HG03432 (cell line): ENCODE measurements at regions not wholly inside any gene's neighbourhood (a gene's known extent, or its start where the extent isn't known, plus 50 kb on each side); places are given as distances from the start of the nearest gene placed in this dataset.
"Not testable (repeated sequence)": the region's sequence is repeated elsewhere in the genome, so short reads cannot be mapped to it uniquely, and the experiment has no call there.

Source experiments
- ATAC-seq: cut with Tn5 transposase; IDR thresholded peaks from one replicate; pipeline ENCODE4 v1.9.1; 2021; ENCODE audit warnings: mild to moderate bottlenecking, moderate library complexity; ENCODE audit not compliant: unreplicated experiment

DNA sequence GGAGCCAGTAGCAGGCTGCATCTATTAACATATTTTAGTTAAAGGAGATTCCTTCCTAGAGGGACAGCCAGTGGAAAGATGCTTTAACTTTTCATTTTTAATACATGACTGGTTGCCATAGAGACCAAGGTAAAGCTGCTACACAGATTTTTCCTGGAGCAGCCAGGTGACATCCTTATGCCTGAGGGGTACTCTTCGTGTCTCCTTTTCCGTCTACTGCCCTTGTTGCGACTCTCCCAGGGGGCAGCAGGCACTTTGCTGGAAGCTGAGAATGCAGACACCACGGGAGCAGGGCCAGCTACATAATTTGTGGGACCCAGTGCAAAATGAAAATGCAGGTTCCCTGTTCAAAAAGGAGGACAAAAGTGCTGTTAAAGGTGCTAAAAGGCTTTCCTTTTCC, 340.4 kb downstream of the CEP170 start:
- ATAC-seq = not testable (repeated sequence)

DNA sequence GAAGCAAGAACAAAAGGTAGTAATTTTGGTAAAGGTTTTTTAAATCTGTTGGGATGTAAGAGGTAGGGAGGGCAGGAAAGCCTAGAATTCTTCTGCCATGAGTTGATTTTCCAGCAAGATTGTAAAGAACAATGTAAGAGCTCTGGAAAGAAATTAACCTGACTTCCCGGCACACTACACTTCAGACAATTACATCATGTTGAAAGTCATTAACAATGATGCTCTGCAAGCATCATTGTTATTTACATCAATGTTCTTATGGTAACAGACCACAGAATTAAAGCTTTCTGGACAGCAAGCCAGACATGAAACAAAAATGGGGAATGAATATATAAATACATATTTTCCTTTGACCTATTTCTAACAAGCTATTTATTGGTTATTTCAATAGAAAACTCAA, 342.2 kb downstream of the CEP170 start:
- not testable (repeated sequence) for ATAC-seq

DNA sequence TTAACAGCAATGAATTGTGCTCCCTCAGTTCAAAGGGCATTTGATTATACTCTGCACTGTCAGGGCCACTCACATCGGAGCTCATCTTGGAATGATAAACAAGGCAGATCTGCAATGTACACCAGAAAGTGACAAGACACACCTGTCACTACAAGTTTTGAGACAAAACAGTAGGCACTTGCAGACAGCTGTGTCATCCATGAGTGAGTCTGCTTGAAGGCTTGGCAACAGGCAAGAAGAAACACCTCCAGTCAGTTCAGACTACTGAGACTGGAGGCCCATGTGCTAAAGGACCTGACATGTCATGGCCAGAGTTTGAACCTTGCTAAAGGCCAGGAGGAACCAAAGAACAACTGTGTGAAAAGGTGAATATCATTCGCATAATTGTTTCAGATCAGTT, 354.5 kb downstream of the CEP170 start:
- ATAC-seq = peak; percentile 60

DNA sequence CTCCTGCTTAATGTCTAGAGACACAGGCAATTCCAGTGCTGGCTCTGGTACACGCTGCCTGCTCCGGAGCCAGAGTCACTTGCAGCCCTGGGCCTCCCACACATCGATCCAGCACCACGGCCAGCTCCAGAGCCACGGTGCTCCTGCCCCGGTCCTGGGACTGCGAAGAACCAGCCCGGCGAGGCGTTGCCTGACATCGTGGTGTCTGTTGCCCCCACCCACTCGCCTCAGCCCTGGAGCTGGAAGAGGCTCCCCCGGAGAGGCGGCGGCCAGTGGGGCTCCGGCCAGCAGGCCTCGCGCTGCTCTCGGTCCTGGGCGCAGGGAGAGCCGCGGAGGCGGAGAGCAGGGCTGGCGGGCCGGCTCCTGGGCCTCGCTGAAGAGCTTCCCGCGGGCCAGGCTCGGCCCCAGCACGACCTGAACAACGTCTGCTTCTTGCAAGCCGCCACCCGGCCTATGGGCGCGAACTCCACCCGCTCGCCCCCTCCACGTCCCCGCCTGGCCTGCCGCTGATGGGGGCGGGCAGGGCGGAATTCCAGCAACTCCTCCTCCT, 364.8 kb downstream of the CEP170 start:
- ATAC-seq = no peak

DNA sequence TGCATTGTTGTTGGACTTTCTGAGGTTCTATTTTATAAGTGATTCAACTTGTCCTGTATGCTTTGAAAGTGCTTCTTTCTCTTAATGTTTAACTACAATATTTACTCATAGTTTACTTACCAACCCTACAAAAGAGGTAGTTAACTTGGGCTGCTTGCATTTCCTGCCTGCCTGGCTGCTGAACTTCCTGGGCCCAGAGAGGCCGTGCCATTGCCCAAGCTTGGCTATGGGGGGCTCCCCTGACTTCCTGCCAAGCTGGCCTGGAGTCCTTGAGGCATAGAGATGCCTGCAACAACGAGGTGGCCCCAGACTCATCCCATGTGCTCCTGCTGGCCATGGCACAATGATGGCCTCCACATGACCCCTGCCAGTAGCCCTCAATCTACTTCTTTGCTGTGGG, 361.6 kb upstream of the PLD5 start:
- peak; percentile 90 for ATAC-seq

DNA sequence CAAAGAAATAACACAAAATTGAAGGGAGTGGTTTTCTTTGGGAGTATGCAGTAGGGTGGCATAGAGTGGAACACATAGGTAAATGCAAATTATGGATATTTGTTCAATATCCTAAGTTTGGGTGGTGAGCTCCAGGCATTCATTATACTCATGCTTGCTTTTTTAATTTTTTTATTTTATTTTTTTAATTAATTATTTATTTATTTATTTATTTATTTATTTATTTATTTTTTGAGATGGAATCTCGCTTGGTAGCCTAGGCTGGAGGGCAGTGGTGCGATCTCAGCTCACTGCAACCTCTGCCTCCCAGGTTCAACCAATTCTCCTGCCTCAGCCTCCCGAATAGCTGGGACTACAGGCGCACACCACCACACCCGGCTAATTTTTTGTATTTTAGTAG, 355.5 kb upstream of the PLD5 start:
- not testable (repeated sequence) for ATAC-seq

DNA sequence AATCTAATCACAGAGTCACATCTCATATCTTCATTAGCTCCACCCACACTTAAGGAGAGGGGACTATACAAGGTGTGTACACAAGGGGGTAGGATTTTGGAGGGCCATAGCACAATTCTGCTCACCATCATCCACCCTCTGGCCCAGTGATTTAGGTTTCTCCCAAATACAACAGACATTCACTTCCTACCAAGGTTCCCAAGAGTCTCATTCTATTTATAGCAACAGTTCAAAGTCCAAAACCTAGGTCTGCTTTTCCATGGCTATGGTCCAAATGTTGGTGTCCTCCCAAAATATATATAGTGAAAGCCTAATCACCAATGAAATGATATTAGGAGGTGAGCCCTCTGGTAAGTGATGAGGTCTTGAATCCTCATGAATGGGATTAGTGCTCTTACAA, 353.2 kb upstream of the PLD5 start:
- no peak for ATAC-seq

DNA sequence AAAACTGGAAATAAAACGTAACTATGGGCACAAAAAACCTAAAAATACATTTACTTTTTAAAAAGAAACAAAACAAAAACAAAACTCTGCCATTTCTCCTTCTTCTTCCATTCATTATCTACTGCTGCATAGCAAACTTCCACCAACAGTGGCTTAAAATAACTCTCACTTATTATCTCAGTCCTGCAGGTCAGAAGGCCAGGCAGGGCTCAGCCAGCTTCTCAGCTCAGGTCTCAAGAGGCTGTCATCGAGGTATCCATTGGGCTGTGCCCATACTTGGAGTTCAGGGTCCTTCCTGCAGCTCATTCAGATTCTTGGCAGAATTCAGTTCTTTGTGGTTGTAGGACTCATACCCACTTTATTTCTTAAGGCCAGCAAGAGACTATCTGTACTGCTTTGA, 352.7 kb upstream of the PLD5 start:
- ATAC-seq = no peak

DNA sequence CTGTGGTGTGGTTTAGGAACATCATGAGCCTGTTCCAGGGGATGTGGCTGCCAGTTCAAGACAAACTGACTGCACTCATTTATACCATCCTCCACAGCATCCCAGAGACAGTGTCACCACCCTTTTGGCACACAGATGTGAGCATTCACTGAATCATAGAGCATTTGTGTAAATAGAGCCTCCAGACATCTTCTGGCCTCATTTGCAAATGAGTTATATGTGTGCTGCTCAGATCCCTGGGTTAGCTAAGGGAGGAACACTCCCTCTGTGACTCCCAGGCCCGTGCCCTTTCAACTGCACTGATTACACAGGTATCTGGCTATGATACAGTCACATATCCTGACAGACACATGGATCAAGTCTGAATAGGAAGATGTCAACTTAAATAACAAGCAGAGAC, 351.5 kb upstream of the PLD5 start:
- ATAC-seq = no peak

DNA sequence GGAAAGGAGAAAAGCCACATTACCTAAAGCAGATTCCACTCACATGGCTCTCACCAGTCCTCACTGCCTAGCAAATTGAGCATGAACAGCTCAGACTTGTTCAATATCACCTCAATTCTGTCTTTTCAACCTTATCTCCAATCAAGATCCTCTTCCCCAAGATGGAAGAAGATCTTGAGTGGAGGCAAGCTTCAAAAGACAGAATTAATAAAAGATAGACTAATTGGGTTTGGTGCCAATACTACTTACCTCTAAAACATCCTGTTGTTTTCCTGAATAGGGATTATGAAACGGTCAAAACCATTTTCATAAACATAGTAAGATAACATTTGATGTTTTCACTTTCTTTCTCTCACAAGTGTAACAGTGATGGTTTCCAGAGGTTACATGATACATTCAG, 349.2 kb upstream of the PLD5 start:
- no peak for ATAC-seq

DNA sequence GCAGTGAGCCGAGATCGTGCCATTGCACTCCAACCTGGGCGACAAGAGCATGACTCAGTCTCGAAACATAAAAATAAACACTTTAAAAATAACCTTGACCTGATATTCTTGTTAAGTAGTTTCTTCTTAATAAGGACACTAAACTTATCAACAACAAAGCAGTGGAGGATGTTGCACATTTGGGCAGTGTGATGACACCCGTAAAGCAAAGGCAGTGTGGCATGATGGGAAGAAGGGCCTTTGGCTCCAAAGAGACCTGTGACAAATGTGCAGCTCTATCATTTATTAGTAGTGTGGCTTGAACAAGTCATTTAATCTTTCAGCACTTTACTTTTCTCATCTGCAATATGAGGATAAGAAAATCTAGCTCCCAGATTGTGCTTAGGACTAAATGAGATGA, 348.0 kb upstream of the PLD5 start:
- ATAC-seq = no peak

DNA sequence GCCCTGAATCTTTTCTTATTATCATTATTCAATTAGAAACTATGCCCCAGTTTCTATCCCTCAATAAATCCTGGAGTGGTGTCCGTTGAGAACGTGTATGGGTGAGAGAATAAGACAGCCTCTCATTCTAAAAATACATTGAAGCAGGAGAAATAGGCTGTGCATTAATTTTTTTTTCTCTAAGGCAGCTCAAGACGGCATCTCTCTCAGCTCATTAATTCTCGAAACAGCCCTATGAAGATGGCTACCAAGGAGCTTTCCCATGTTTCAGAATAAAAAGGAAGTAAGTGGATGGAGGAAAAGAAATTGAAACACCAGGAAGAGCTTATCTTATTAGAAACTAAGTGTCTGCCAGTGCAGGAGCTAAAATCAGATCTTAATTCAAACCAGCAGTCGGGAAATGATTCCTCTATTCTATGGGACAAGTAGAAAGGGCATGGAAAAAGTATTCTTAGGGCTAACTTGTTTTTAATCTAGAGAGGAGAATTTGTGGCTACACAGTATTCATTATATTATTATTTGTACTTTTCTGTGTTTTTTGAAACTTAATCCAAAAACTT, 347.1 kb upstream of the PLD5 start:
- ATAC-seq = no peak

DNA sequence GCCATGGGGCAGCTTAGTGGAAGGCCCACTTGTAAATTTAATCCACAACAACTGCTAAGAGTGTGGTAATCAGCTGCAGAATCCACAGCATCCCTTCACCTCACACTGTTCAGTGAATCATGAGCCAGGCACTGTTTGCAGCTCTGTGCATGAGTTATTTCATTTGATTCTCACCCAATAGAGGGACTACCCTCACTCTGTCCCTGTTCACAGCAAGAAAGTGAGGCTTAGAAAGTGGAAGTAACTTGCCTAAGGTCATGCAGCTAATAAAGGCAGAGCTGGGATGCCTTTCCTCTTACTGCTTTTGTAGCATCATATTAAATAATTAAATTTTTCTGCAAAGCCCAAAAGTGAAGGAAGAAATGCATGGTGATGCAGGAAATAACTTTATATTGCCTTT, 346.5 kb upstream of the PLD5 start:
- ATAC-seq = peak; percentile 59

DNA sequence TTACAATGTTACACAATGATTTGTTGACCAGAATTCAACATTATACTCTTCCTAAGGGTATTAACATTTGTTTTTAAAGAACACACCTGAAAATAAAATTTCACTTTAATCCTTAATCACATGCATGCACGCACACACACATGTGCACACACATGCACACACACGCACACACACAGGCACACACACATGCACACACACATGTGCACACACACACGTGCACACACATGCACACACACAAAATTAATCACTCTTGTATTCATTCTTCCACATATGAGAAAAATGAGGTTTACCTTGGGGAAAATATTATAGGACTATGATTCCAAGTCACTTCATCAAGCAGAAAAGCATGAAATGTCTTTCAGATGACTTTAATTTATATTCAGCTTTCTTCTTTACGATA, 331.8 kb upstream of the PLD5 start:
- ATAC-seq = no peak

DNA sequence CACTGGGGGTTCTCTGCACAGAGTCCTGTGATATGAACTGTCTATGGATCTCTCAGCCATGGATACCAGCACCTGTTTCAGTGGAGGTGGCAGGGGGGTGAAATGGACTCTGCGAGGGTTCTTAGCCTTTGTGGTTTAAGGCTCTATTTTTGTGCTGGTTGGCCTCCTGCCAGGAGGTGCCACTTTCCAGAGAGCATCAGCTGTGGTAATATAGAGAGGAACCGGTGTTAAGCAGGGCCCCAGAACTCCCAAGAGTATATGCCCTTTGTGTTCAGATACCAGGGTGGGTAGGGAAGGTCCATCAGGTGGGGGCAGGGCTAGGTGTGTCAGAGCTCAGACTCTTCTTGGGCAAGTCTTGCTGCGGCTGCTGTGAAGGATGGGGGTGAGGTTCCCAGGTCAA, 330.0 kb upstream of the PLD5 start:
- ATAC-seq = no peak

DNA sequence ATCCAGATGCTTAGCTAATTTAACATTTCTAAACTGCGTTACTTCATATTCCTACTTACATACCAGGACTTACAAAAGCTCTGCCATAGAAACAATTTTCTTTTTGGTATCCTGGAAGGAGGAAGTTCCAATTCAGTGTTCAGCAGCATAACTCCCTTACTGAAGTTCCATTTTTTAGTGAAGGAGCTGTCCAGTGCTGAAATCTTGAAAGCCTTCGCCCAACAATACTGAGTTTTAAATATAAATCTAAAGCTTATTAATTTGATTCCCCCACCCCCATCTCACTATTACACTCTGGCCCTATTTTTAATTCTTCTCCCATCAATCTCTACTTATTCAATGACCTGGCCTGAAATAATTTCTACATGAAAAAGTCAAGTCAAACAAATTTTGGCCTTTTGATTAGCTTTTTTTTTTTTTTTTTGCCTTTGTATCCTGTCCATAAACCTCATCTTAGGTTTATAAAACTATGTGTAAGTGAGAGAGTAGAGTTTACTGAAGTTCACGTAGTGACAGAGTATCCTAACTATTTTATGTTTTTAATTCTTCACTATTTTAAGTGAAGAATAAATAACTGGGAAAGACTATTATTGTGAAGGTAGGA, 323.0 kb upstream of the PLD5 start:
- no peak for ATAC-seq

DNA sequence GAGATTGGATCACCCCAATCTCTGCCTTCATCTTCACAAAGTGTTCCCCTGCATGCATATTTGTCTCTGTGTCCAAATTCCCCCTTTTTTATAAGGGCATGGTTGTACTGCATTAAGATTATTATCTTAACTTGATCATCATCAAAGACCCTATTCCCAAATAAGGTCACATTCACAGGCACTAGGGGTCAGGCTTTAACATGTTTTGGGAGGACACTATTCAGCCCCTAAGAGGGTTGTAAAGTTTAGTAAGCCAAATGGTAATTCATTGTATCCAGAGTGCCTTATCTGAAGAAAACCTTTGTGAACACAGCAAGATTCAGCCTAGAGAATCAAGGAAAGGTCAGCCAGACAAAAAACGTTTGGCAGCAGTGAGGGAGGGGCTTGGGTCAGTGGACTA, 317.6 kb upstream of the PLD5 start:
- ATAC-seq = no peak

DNA sequence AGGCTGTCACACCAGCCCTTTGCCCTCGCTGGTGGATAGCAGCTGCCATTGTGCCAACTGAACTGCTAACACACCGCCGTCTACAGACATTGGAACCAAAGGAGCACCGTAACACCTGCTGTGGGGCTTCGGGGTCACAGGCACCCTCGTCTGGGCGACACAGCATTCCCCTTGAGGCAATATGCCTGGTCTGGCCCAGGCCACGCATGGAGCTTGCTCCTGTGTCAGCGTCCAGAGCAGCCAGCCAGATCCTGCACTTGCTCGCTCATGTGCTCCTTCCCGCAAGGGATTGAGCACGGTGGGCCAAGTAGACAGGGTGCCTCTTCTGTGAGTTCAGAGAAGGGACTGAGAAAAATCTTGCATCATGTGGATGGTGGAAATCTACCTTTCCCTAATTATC, 314.6 kb upstream of the PLD5 start:
- ATAC-seq = no peak

DNA sequence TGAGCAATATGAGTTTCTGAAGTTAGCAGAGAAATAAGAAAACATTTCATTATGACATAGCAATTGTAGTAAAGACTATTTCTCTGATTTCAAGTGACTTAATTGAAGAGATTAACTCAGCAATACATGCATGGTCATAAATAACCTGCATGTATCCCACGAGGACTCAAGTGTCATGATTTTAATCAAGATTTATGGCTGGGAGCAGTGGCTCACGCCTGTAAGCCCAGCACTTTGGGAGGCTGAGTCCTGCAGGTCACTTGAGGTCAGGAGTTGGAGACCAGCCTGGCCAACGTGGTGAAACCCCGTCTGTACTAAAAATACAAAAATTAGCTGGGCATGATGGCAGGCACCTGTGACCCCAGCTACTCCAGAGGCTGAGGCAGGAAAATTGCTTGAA, 311.9 kb upstream of the PLD5 start:
- no peak for ATAC-seq

DNA sequence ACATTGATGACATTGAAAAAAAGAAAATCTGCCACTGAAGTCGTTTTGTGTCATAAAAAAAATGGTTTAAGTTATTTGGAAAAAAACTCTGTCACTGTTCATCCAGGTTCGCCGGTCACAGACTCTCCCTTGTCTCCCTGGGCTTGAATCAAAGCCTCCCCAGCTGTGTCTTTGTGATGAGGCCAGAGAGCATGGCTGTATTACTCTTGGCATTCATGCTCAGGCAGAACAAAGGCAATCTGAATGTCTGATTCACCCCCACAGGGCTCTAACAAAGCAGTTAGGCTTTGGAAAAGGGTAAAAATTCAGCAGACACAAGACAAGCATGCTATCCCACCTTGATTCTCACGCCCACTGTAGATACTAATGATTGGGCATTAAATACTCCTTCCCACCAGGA, 304.3 kb upstream of the PLD5 start:
- no peak for ATAC-seq

DNA sequence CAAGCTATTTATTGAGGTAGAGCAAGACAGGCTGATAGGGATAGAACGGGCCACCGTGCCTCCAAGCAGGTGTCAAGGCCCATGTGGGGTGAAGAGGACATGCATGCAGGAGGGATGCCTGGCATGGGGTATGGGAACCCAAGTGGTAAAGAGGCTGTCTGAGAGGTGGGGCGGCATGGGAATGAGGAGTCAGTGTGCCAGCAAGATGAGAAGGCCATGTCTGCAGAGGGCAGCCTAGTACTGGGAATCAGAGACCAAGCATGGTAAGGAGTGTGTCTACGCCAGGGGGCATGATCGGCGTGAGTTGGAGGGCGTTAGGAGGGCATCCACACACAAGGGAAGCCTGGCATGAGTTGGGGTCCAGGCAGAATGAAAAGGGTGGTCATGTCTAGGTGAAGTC, 303.7 kb upstream of the PLD5 start:
- ATAC-seq = no peak

DNA sequence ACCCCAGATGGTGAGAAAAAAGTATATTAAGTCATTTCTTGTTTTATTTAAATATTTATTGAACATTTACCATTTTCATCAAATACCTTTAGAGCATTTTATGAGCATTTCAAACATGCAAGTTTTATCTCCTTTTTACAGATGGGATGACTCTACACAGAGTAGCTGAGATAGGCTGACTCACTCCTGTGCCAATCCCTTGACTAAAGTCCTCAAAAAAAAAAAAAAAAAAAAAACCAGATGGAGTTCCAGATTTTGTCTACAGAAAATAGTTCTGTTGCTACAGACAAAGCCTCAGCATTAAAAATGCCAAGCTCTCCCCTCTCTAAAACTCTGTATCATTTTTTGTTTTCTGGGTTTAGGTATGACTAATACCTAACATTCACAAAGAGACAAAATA, 303.0 kb upstream of the PLD5 start:
- no peak for ATAC-seq

DNA sequence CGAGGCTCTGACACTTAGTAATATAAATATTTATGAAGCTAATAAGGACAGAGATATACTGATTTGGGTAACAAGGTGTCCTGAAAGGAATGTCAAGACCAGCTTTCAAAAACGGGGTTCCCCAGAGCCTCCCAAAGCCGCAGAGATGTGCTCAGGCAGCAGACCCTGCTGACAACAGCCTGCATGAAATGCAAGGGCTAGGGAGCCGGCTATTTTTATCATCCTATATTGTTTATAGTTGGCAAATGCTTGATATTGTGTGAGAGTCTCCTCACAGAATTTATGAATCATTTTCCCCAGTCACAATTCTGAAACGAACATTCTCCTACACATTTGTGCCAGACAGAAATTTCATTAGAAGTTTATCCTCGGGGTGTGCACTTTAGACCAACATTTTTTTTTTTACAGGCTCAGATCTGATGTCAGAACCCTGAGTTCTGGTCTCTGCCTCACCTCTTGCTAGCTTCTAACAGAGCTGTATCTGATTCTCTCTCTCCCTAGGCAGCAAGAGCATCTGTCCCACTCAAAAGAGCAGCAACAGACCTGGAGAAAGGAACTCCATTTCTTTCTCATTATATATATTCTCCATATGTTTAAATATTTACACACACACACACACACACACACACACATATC, 302.3 kb upstream of the PLD5 start:
- no peak for ATAC-seq
